GM20431 (cell line): ENCODE measurements at regions not wholly inside any gene's neighbourhood (a gene's known extent, or its start where the extent isn't known, plus 50 kb on each side); places are given as distances from the start of the nearest gene placed in this dataset.
"Not testable (repeated sequence)": the region's sequence is repeated elsewhere in the genome, so short reads cannot be mapped to it uniquely, and the experiment has no call there.

ENCODE experiments used
- in situ Hi-C: fragments of 300-500 bp; cut with MseI, MboI; formaldehyde crosslinking; loops from one replicate; pipeline ENCODE4 v1.15.0; 2020; ENCODE audit warnings: low sequenced_read_pairs; ENCODE audit not compliant: unreplicated experiment

DNA sequence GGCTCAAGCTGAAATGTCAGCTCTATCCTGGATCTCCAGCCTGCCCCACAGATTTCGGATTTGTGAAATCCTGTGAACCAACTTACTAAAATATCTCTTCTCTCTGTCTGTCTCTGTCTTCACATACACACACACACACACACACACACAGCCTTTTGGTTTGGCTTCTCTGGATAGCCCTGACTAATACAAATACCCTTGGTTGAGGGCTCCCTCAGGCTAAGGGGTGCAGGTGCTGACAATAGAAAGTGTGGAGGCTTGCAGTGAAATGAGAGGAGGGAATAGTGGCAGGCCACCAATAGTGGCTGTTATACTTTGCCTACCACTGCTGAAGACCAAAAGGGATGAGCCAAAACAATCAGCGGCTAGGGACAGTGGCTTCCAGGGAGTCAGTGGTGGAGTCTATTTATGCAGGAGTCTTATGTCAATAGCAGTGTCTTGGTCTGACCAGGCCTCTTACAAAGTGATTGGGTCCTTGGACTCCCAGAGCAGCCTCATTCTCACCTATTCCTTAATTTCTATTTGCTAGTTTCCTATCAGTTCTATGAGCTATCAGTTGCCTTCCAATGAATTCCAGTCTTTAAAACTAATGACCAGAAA is 93.2 kb upstream of the GAS1 start:
- in situ Hi-C loops, result no loop called here

DNA sequence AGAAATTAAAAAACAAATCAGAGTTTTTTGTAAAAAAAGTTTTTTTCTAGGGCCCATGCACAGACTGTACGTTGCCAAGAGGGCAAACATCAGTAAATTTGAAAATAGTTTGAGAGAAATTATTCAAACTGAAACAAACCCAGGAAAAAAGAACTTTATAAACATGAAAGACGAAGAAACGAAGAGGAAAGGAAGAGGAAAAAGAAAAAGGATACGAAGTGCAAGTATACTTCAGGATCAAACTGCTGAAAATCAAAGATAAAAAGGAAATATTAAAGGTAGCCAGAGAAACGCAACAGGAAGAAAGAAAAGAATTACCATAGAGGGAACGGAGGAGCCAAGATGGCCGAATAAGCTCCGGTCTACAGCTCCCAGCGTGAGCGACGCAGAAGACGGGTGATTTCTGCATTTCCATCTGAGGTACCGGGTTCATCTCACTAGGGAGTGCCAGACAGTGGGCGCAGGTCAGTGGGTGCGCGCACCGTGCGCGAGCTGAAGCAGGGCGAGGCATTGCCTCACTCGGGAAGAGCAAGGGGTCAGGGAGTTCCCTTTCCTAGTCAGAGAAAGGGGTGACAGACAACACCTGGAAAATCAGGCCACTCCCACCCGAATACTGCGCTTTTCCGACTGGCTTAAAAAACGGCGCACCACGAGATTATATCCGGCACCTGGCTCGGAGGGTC is 94.4 kb upstream of the GAS1 start:
- in situ Hi-C loops, result not testable (repeated sequence)

DNA sequence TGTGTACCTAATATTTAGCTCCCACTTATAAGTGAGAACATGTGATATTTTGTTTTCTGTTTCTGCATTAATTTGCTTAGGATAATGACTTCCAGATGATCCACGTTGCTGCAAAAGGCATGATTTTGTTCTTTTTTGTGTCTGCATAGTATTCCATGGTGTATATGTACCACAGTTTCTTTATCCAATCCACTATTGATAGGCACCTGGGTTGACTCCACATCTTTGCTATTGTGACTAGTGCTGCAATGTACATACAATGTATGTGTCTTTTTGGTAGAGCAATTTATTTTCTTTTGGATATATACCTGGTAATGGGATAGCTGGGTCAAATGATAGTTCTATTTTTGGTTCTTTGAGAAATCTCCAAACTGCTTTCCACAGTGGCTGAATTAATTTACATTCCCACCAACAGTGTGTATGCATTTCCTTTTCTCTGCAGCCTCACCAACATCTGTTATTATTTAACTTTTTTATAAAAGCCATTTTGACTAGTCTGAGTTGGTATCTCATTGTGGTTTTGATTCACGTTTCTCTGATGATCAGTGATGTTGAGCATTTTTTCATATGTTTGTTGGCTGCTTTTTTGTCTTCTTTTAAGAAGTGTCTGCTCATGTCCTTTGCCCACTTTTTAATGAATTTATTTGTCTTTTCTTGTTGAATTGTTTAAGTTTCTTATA is 102.8 kb upstream of the GAS1 start:
- in situ Hi-C loops, result not testable (repeated sequence)

DNA sequence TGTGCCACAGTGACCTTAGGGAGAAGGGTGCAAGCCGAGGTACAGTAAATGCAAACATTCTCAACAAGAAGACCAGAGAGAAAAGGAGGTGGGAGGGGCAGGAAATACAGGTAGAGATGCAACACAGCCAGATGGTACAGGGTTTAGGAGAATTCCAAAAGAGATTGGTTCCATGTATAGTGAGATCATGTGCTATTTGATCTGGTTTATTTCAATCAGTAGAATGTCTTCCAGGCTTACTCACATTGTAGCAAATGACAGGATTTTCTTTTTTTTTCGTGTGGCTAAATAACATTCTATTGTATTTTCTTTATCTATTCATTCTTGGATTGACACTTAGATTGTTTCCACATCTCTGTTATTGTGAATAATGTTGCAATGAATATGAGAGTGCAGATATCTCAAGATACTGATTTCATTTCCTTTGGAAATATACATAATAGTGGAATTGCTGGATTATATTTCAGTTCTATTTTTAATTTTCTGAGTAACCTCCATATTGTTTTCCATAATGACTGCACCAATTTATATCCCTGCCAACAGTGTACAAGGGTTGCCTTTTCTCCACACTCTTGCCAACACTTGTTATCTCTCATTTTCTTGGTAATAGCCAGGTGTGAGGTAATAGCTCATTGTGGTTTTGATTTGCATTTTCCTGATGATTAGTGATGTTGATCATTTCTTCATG is 107.8 kb upstream of the GAS1 start:
- in situ Hi-C loops, result no loop called here

DNA sequence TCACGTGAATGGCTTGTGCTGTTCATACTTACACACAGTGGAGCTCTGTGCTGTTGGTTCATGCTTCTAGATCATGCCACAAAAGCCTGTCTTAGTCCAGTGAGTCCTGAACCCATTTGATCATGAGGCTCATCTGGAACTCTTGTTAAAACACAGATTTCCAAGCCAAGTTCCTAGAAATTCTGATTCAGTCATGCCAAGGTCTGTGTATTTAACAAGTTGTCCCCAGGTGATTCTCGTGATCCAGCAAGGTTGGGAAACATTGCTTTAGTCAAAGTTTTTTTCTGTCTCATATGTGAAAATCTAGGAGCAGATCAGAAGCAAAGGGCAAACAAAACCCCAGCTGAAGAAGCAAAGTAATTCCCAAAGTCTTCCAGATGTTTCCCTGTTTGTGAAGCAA is 112.5 kb upstream of the GAS1 start:
- in situ Hi-C loops, result no loop called here

DNA sequence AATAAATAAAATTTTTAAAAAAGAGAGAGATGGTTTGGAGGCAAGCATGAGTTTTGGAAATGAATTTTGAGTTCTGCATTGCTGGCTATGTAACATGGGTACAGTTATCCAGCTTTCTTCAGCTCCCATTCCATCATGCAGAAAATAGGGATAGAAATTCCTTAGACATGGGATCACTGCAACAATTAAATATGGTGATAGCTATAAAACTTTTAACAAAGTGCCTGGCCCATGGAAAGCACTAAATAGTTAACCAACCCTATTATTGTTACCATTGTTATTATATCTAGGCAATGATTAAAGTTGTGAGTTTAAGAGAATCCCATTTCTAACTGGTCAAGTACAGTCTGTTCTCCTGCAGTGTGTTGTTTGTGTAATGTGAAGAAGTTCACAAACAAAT is 115.4 kb upstream of the GAS1 start:
- in situ Hi-C loops, result no loop called here

DNA sequence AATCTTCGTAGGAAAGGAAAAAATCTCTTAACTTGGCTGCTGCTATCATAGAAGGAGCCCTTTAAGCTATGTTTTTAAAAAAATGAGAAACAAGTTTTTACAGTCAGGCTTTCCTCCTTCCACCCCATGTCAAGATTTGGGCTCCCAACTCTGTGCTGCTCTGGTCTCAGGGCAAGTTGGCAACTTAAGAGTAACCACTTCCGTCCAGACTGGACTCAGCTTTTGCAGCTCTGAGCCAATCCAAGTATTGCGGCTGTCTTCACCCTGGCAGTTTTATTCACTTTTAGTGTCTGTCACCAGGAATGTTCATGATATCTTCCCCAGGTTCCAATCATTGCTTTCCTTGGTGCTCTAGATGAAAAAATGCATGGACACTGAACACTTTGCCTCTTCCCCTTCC is 115.9 kb upstream of the GAS1 start:
- in situ Hi-C loops, result no loop called here

DNA sequence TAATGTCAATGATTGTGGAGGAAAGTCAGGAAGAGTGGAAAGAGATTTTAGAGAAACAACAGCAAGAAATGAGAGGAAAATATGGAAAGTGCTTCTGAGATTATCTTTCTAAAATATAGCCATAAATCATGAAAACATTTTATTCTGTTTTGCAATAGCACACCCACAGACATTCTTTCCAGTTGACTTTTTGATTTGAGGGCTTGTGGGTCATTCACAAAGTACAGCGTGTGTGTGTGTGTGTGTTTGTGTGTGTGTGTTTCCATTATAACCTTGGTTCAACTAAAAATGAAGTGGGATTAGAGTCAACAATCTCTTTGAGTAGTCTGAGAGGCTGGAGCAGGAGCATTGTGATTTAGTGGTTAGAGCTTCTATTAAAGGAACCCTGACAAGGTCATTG is 116.6 kb upstream of the GAS1 start:
- in situ Hi-C loops, result no loop called here

DNA sequence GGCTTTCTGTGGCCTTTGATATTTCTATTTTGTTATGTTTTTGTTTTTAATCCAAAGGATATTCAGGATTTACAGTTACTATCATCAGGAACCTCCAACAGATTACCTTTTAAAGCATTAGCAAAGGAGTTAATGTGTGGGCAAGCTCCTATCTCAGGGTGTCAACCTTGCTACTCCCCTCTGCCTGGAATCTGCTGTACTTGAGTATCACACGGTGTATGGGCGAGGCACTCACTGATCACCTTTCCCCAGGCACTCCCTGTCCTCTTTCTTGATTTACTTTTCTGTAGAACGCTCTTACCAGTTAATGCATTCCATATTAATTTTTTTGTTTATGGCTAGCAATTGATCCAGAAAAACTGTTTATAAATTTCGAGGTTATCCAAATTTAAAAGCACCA is 117.0 kb upstream of the GAS1 start:
- in situ Hi-C loops, result no loop called here

DNA sequence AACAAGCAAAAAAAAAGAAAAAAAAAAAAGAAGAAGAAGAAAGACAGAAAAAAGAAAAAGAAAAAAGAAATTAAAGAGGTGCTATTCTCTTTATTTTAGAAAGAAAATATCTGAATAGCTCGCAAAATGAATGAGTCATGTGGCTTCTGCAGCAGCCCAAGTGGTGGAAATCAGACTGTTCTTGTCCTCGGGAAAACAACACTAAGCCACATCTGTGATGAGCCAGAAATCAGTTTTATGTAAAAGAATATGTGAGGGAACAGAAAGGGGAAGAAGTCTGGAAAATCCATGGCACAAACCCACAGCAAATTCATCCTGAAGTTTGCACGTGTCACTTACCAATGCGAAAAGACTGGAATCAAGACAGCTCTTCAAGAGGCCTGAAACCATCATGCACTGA is 118.7 kb upstream of the GAS1 start:
- in situ Hi-C loops, result no loop called here

DNA sequence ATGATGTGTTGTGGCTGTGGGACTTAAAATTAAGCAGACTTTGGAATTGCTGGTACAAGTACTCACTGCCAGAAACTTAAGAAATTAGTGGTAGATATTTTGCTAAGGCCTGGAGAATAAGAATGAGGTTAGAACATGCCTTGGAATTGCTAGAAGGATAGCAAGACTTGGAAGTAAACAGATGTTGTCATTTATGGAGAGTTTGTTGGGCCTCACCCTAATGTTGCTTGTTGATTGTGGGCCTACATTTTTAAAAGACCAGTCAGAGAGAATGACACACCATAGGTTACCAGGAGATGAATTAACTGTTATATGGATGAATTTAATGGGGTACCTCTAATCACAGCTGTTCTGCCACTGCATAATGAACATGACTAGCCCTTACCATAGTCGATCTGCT is 120.1 kb upstream of the GAS1 start:
- in situ Hi-C loops, result no loop called here

DNA sequence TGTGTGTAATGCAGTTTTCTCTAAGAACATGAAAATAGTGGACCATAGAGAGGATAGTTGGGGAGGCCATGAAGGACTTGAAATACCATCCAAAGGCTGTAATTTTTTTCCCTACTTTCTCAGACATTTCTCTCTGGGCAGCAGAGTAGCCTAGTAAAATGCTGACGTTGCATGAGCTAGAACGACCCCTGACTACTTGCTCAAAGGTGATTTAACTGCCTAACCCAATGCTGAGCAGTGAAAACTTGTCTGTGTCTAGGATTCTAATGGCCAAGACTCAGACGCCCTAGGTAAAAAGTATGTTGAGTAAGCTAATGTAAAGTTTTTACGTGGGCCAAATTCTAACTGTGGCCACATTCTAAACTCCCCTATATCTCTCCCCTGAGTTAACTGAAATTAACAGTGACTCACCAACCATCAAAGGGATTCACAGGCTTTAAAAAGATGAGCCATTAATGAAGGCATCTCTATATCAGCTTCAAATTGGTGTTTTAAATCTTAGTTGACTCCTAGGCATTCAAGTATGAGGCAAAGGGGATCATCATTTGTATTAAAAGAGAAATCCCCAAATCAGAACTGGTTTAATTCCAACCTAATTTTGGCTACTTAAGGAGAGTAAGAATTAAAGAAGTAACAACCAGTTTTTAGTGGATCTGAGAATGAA is 121.0 kb upstream of the GAS1 start:
- in situ Hi-C loops, result no loop called here

DNA sequence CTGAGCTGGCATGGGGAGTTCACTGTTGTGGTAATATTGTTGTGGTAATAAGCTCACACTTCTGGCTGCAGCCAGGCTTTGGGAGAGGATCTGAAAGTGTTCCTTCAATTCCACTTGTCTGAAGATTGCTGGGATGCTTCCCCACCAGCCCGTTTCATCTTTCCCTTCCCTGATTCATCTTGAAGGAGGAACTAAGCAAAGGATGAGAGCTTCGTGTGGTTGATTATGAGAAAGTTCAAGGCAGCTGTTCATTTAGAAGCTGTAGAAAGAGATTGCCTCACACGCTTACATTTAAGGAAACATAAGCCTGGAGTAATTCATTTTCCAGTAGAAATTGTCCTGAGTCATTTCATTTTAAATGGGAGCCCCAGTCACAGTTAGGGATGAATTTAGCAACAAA is 122.4 kb upstream of the GAS1 start:
- in situ Hi-C loops, result no loop called here

DNA sequence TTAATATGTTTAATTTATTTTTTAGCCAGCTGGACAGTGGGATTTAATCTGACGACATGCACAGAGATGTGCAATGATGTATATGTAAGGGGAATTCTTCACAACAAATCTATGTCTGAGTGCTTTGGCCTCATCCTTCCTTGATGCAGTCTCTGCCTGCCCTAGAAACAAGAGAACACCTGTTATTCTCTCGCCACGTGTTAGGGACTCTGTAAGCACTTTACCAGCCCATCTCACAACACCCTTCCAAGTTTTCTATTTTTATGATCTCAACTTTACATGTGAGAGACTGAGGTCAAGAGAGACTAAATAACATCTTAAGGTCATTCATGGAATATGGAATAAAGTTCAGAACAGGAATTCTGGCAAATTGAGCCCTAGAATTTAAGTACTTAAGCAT is 123.0 kb upstream of the GAS1 start:
- in situ Hi-C loops, result no loop called here

DNA sequence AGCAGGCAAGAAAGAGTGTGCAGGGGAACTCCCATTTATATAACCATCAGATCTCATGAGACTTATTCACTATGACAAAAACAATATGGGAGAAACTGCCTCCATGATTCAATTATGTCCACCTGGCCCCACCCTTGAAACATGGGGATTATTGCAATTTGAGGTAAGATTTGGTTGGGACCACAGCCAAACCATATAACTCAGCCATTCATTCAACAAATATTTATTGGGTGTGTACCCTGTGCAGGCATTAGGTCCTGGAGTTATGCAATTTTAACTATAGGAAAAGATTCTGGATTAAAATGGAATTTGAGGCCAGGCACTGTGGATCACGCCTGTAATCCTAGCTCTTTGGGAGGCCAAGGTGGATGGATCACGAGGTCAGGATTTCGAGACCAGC is 124.2 kb upstream of the GAS1 start:
- in situ Hi-C loops, result no loop called here

DNA sequence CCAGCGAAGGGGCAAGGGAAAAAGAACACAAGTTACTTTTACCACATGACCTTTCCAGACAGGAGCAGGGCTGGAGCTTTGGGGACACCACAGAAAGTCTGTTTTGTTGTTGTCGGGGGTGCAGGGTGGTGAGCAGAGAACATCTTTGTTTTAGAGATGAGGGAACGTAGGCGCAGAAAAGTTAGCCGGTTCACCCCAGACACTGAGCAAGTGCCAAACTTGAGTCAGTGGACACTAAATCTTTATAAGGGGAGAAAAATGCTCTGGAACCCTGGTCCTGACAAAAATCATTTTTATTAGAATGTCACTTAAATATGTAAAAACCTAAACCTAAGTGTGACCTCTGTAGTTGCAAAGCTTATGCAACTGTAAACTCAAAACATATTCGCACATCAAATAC is 126.4 kb upstream of the GAS1 start:
- in situ Hi-C loops, result no loop called here

DNA sequence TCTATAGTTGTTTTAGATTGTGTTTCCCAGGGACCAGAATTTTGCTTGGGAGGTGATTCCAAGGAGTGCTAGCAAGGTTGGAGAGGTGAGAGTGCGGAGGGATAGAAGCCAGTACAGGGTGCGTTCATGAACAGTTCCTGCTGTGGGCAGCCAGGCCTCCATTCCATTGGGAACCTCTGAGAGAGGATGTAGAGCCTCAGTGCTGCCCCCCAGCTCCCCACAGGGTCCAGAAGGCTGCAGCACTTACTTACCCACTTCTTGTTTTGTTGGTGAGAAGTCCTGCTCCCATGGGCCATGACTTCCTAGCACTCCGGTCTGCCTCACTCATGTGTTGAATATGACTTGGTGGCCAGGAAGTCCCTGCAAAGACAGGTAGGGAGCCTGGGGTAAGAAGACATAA is 128.2 kb upstream of the GAS1 start:
- in situ Hi-C loops, result no loop called here

DNA sequence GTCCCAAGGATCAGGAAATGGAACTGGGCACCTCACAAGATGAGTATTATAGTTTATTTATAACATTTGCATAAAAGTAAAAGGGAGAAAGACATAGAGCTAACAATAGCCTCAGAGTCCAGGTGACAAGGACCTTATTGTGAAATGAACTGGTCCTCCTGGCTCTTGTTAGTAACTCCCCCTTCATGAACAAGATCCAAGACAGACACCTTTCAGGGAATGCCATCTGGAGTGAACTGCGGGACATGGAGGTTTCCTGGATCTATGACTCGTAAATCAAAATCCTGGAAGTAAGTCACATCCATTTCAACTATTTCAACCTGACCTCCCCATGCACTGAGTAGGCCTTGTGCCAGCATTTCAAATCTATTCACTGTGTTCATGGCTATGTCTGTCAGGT is 129.5 kb upstream of the GAS1 start:
- in situ Hi-C loops, result no loop called here

DNA sequence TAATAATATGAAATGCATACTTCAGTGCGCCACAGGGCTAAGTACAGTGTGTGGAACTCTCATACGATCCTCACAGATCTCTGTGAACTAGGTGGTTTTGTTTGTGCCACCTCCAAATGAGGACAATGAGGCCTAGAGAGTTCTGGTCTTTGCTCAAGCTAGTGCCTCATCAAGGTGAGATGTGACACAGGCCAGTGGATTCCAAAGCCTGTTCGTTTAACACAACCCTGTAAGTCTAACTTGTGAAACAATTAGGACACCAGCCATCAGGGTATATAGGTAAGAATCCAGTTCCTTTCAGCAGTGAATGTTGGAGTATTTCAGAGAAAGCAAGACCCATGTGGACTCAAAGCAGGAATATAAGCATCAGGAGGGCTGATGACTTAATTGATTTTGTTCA is 130.7 kb upstream of the GAS1 start:
- in situ Hi-C loops, result no loop called here

DNA sequence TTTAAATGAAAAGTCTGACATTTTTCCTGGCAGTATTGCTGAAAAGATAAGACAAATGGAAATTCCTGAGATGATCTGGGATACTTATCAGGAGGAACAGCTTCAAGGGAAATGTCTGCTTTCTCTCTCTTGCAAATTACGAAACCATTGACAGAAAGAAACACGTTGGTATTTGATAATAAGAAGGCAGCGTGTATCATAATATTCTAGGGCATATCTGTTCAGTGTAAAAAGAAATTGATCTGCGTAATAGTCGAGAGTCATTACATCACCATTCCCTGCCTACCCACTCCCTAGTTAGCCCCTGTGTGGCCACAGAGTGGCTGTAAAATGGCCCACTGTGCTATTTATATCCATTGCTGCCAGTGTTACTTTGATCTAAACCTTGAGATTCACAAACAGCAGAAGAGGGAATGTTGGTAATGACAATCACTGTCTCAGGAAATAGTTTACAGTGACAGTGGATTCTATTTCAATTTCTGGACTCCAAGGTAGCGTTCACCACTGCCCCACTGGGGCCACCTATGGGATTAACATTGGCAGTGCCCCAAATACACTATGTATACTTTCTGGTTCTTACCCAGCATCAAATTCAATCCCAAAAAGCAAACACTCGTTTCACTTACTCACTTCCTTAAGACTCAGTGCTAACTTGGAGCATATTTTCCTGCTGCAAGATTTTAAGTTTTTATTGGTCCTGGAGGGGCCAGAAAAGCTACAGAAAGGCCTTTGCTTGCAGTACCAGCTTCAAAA is 133.4 kb upstream of the GAS1 start:
- in situ Hi-C loops, result no loop called here
